ENCODE measurements at regions not wholly inside any gene's neighbourhood (a gene's known extent, or its start where the extent isn't known, plus 50 kb on each side); places are given as distances from the start of the nearest gene placed in this dataset.

DNA sequence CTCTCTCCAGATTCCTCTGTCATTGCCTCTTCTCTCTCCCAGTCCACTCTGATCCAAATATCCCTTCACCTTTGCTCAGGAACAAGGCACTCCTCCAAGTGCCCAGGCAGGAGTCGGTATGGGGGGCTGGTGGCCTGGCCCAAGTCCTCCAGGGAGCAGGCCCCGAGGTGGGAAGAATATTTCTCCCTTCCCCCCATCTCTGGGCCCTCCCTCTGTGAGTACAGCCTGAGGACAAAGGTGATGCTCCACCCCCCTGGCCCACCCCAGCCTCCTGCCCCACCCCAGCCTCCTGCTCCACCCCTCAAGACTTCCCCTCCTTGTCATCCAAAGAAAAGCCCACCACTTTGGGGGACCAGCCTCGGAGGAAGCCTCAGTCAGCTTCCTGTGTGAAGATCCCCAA, 96.9 kb downstream of the NCR2 start:
- Histone ChIP-seq H3K4ac (ENCODE audit: low read depth, low read length) (no peak overlapping the region), H4K8ac (ENCODE audit: low read depth in 2 of 2, low read length in 2 of 2) (no peak overlapping the region), H3K79me1 (ENCODE audit: low read depth in 1 of 2, low read length in 2 of 2) (no peaks in the 10 kb centered on the region), H3K27me3 (ENCODE audit: control insufficient read depth, insufficient read depth, low read length) (peaks cover 30% of the 10 kb centered on the region), H2BK120ac (ENCODE audit: low read depth, low read length) (no peak overlapping the region), H2AK9ac (replicated peaks; ENCODE audit: low read depth, low read length, poor library complexity) (no peak overlapping the region), H2AFZ (replicated peaks; ENCODE audit: low read length, poor library complexity) (no peak overlapping the region), H3K9me3 (ENCODE audit: control insufficient read depth, insufficient read depth, low read length) (no peaks in the 10 kb centered on the region), H3K36me3 (ENCODE audit: control insufficient read depth, insufficient read depth, low read length) (no peaks in the 10 kb centered on the region), H3K18ac (ENCODE audit: low read depth, low read length) (no peak overlapping the region), H2AK5ac (ENCODE audit: low read depth, low read length) (no peak overlapping the region), H4K20me1 (ENCODE audit: insufficient read depth, low read length) (no peaks in the 10 kb centered on the region), H3K23ac (ENCODE audit: low read depth, low read length) (no peak overlapping the region), H3K4me1 (ENCODE audit: control insufficient read depth, insufficient read depth, low read length) (peaks cover 5% of the 10 kb centered on the region), H3K27ac (ENCODE audit: insufficient read depth, low read length) (no peak overlapping the region), H3K56ac (ENCODE audit: extremely low read depth, insufficient read depth, low read length) (no peak overlapping the region), H3K4me2 (ENCODE audit: low read depth, low read length) (no peak overlapping the region), H2BK20ac (ENCODE audit: low read depth, low read length) (no peak overlapping the region), H4K5ac (ENCODE audit: low read depth, low read length) (no peak overlapping the region), H3K4me3 (ENCODE audit: insufficient read depth, low read depth, low read length) (no peak overlapping the region), H3K14ac (replicated peaks; ENCODE audit: low read depth, low read length) (no peak overlapping the region), H2BK15ac (ENCODE audit: low read depth, low read length) (no peak overlapping the region), H3K9me1 (ENCODE audit: insufficient read depth, low read length) (no peaks in the 10 kb centered on the region), H2BK5ac (ENCODE audit: low read depth, low read length, poor library complexity, severe bottlenecking) (no peak overlapping the region), H4K91ac (ENCODE audit: insufficient read depth, low read depth, low read length) (no peak overlapping the region), H3K9ac (ENCODE audit: low read depth, low read length) (no peak overlapping the region)
- intact Hi-C loops (cut with micrococcal nuclease) = no loop called here
- dilution Hi-C loops (cut with HindIII; ENCODE audit: low sequenced_read_pairs, unreplicated experiment) = no loop called here
- no CpG with 5 or more reads among the region's 3 CpGs for WGBS, 2 experiments (ENCODE audit: extremely low coverage in 2 of 2, insufficient read length in 1 of 2)
- POLR2A ChIA-PET (ENCODE audit: unreplicated experiment) = no interaction called here
- ATAC-seq (ENCODE audit: low read depth) (no peak), DNase-seq (no peak)
- BruUV-seq (replicated peaks) = no TSS peak
- in situ Hi-C loops (cut with MboI; ENCODE audit: low sequenced_read_pairs) = no loop called here
- no peak for TF ChIP-seq MAZ (IDR thresholded peaks at IDR 0.05; ENCODE audit: borderline replicate concordance, low read depth, low read length)
- CTCF ChIA-PET = interaction anchor here (0.7 kb wide), 1 partner anchor 8 kb away, joined by 7 read pairs; no protein-coding TSS in a partner anchor

All from IMR-90 (cell line).